IMR-90 (cell line): ENCODE measurements at regions not wholly inside any gene's neighbourhood (a gene's known extent, or its start where the extent isn't known, plus 50 kb on each side); places are given as distances from the start of the nearest gene placed in this dataset.

Experiments
- ATAC-seq: fragments of 200-7000 bp; cut with Tn5 transposase; 2 replicates; pipeline ENCODE4 v1.9.1; 2020; ENCODE audit warnings: low read depth, mild to moderate bottlenecking, moderate library complexity
- BruUV-seq: library from RNA; stranded (reverse); fragments of 400-500 nt; replicated peaks from 2 replicates; lab custom pipeline; 2021; lab: Mats Ljungman, UMichigan
- CTCF ChIA-PET: fragments of 300-600 bp; formaldehyde crosslinking; extraction: SDS; loops from one replicate; lab custom pipeline; 2021; ENCODE audit warnings: antibody characterized with exemption; lab: Yijun Ruan, JAX
- POLR2A ChIA-PET: fragments of 300-600 bp; sonication (Branson Sonifier 250); formaldehyde crosslinking; loops from one replicate; lab custom pipeline; 2022; ENCODE audit warnings: antibody characterized with exemption; ENCODE audit not compliant: unreplicated experiment; lab: Charles Lee
- DNase-seq: peaks from one replicate; pipeline ENCODE4 v3.0.0; 2013
- H2AFZ ChIP-seq: replicated peaks from 2 replicates; pipeline ENCODE3; 2013; ENCODE audit warnings: low read length, mild to moderate bottlenecking; ENCODE audit not compliant: poor library complexity
- H2AK5ac ChIP-seq: 2 replicates; pipeline ENCODE4 v1.6.1; 2013; ENCODE audit warnings: low read depth, low read length, inconsistent platforms
- H2AK9ac ChIP-seq: replicated peaks from 2 replicates; pipeline ENCODE3; 2013; ENCODE audit warnings: mild to moderate bottlenecking, low read depth, low read length, moderate library complexity; ENCODE audit not compliant: poor library complexity
- H2BK120ac ChIP-seq: 2 replicates; pipeline ENCODE4 v1.6.1; 2013; ENCODE audit warnings: low read depth, low read length, inconsistent platforms
- H2BK15ac ChIP-seq: 3 replicates; pipeline ENCODE4 v1.6.1; 2013; ENCODE audit warnings: low read depth, low read length, inconsistent platforms
- H2BK20ac ChIP-seq: 2 replicates; pipeline ENCODE4 v1.6.1; 2013; ENCODE audit warnings: low read depth, mild to moderate bottlenecking, inconsistent platforms, low read length, moderate library complexity
- H2BK5ac ChIP-seq: 2 replicates; pipeline ENCODE4 v1.6.1; 2013; ENCODE audit warnings: mild to moderate bottlenecking, low read depth, low read length, inconsistent platforms; ENCODE audit not compliant: poor library complexity, severe bottlenecking
- H3K14ac ChIP-seq: replicated peaks from 2 replicates; pipeline ENCODE4 v1.6.1; 2013; ENCODE audit warnings: low read depth, low read length, inconsistent platforms
- H3K18ac ChIP-seq: 2 replicates; pipeline ENCODE4 v1.6.1; 2013; ENCODE audit warnings: low read depth, low read length, control low read depth
- H3K23ac ChIP-seq: 2 replicates; pipeline ENCODE4 v1.6.1; 2013; ENCODE audit warnings: low read depth, low read length, inconsistent platforms
- H3K27ac ChIP-seq: 2 replicates; pipeline ENCODE4 v1.5.1; 2013; ENCODE audit warnings: mild to moderate bottlenecking, control low read depth, low read length; ENCODE audit not compliant: insufficient read depth
- H3K27me3 ChIP-seq: 2 replicates; pipeline ENCODE4 v1.6.1; 2013; ENCODE audit warnings: low read length; ENCODE audit not compliant: control insufficient read depth, insufficient read depth
- H3K36me3 ChIP-seq: 2 replicates; pipeline ENCODE4 v1.6.1; 2013; ENCODE audit warnings: low read length, mixed read lengths; ENCODE audit not compliant: control insufficient read depth, insufficient read depth
- H3K4ac ChIP-seq: 2 replicates; pipeline ENCODE4 v1.6.1; 2013; ENCODE audit warnings: low read depth, low read length, inconsistent platforms
- H3K4me1 ChIP-seq: 2 replicates; pipeline ENCODE4 v1.6.1; 2013; ENCODE audit warnings: low read length, mixed read lengths; ENCODE audit not compliant: control insufficient read depth, insufficient read depth
- H3K4me2 ChIP-seq: 2 replicates; pipeline ENCODE4 v1.6.1; 2013; ENCODE audit warnings: low read depth, mild to moderate bottlenecking, control low read depth, low read length, moderate library complexity
- H3K4me3 ChIP-seq: 2 replicates; pipeline ENCODE4 v1.5.1; 2013; ENCODE audit warnings: low read depth, mild to moderate bottlenecking, control low read depth, low read length, moderate library complexity; ENCODE audit not compliant: insufficient read depth
- H3K56ac ChIP-seq: 2 replicates; pipeline ENCODE4 v1.6.1; 2013; ENCODE audit warnings: low read length, inconsistent platforms; ENCODE audit not compliant: insufficient read depth; ENCODE audit errors: extremely low read depth
- H3K79me1 ChIP-seq, 2 experiments: 2 replicates each; pipeline ENCODE4 v1.6.1; 2013; ENCODE audit warnings: low read length in 2 of 2, inconsistent platforms in 1 of 2, low read depth in 1 of 2
- H3K9ac ChIP-seq: 2 replicates; pipeline ENCODE4 v1.6.1; 2013; ENCODE audit warnings: low read depth, low read length, control low read depth
- H3K9me1 ChIP-seq: 2 replicates; pipeline ENCODE4 v1.6.1; 2013; ENCODE audit warnings: low read length, inconsistent platforms; ENCODE audit not compliant: insufficient read depth
- H3K9me3 ChIP-seq: 2 replicates; pipeline ENCODE4 v1.6.1; 2013; ENCODE audit warnings: low read length; ENCODE audit not compliant: control insufficient read depth, insufficient read depth
- H4K20me1 ChIP-seq: 2 replicates; pipeline ENCODE4 v1.6.1; 2013; ENCODE audit warnings: low read length, inconsistent platforms; ENCODE audit not compliant: insufficient read depth
- H4K5ac ChIP-seq: 2 replicates; pipeline ENCODE4 v1.6.1; 2013; ENCODE audit warnings: mild to moderate bottlenecking, low read depth, low read length, control low read depth
- H4K8ac ChIP-seq, 2 experiments: 2 replicates each; pipeline ENCODE4 v1.6.1; 2013; ENCODE audit warnings: low read depth in 2 of 2, low read length in 2 of 2, control low read depth in 1 of 2, inconsistent platforms in 1 of 2
- H4K91ac ChIP-seq: 2 replicates; pipeline ENCODE4 v1.6.1; 2013; ENCODE audit warnings: low read depth, low read length, inconsistent platforms; ENCODE audit not compliant: insufficient read depth
- MAFK ChIP-seq: IDR thresholded peaks from 2 replicates; pipeline ENCODE4 v1.6.1; 2012; ENCODE audit warnings: low read depth, low read length, improper control_type of control experiment
- POLR2A ChIP-seq: IDR thresholded peaks from 2 replicates; pipeline ENCODE4 v1.6.1; 2012; ENCODE audit warnings: mild to moderate bottlenecking, low read depth, low read length
- SMC3 ChIP-seq: fragments of 150-350 bp; IDR thresholded peaks from 2 replicates; pipeline ENCODE4 v1.6.1; 2016; ENCODE audit warnings: low read depth, mild to moderate bottlenecking, antibody characterized with exemption, low read length, moderate library complexity
- WGBS, 2 experiments: methylation state at CpG; one replicate each; pipeline versions ENCODE4 v1.1.5 to v1.1.7; 2013; ENCODE audit warnings: missing lambda C conversion rate in 2 of 2; ENCODE audit not compliant: insufficient read length in 1 of 2; ENCODE audit errors: extremely low coverage in 2 of 2; 5-methylcytosine and 5-hydroxymethylcytosine counted together
- dilution Hi-C: fragments of 300-500 bp; cut with HindIII; formaldehyde crosslinking; loops from one replicate; pipeline ENCODE4 v1.14.3; 2018; ENCODE audit warnings: low sequenced_read_pairs; ENCODE audit not compliant: unreplicated experiment
- in situ Hi-C: fragments of 300-500 bp; cut with MboI; formaldehyde crosslinking; loops from 3 replicates; pipeline ENCODE4 v1.14.3; 2019; ENCODE audit warnings: low sequenced_read_pairs, inconsistent platforms, mixed read lengths
- intact Hi-C: fragments of 100-400 bp; cut with micrococcal nuclease; formaldehyde crosslinking; loops from 2 replicates; pipeline ENCODE4 v1.10.0; 2022

DNA sequence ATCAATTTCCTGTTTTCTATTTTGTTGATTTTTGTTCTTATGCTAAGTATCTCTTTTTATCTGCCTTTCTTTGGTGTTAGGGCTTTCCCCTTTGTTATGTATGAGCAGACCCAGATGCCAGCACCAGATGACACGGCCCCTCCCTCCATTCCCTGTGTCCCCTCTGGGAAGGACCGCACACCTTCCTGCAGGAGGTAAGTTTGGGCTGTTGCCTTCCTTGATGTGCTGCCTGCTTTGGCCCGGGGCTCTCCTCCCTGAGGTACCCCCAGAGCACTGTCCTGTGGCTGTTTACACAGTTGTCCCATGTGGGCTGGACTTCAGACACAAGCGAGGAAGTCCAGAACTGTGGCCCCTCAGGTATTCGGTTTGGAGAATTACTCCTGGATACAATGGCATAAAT is 343.8 kb upstream of the IRX1 start:
- ATAC-seq = no peak
- H3K27ac ChIP-seq = no peak overlapping the region
- no peak overlapping the region for H2AK5ac ChIP-seq
- intact Hi-C loops = no loop called here
- no peak for DNase-seq
- WGBS, 2 experiments = 40% methylated on average over 1 of the region's 5 CpGs; no CpG with 5 or more reads in 1 of the 2 experiments
- H3K9me1 ChIP-seq = no peaks in the 10 kb centered on the region
- H4K8ac ChIP-seq = no peak overlapping the region
- H3K4me3 ChIP-seq = no peak overlapping the region
- no TSS peak for BruUV-seq
- no peak overlapping the region for H3K9ac ChIP-seq
- peaks cover 17% of the 10 kb centered on the region for H3K9me3 ChIP-seq
- H4K5ac ChIP-seq = no peak overlapping the region
- ChIA-PET POLR2A (no interaction called here), CTCF (no interaction called here)
- H3K4ac ChIP-seq = no peak overlapping the region
- no peak overlapping the region for H2BK20ac ChIP-seq
- no peak overlapping the region for H3K23ac ChIP-seq
- no peak overlapping the region for H2AFZ ChIP-seq
- no peaks in the 10 kb centered on the region for H3K27me3 ChIP-seq
- H3K4me2 ChIP-seq = no peak overlapping the region
- no peak overlapping the region for H3K56ac ChIP-seq
- H2BK5ac ChIP-seq = no peak overlapping the region
- in situ Hi-C loops = no loop called here
- no peak overlapping the region for H3K14ac ChIP-seq
- H3K4me1 ChIP-seq = no peaks in the 10 kb centered on the region
- H2AK9ac ChIP-seq = no peak overlapping the region
- no peaks in the 10 kb centered on the region for H4K20me1 ChIP-seq
- no peaks in the 10 kb centered on the region for H3K79me1 ChIP-seq
- H4K91ac ChIP-seq = no peak overlapping the region
- no peaks in the 10 kb centered on the region for H3K36me3 ChIP-seq
- no peak for TF ChIP-seq POLR2A
- TF ChIP-seq MAFK = no peak
- no peak for TF ChIP-seq SMC3
- H3K18ac ChIP-seq = no peak overlapping the region
- dilution Hi-C loops = no loop called here
- no peak overlapping the region for H2BK120ac ChIP-seq
- no peak overlapping the region for H2BK15ac ChIP-seq
